Liver (tissue), 8 donors: ENCODE measurements at regions not wholly inside any gene's neighbourhood (a gene's known extent, or its start where the extent isn't known, plus 50 kb on each side); places are given as distances from the start of the nearest gene placed in this dataset.

Source experiments
- DNase-seq: peaks from one replicate; pipeline ENCODE4 v3.0.0-alpha.2; 2017; ENCODE audit warnings: low spot score
- H3K27ac ChIP-seq, 2 donors: one replicate each; pipeline ENCODE4 v1.7.0; 2013; ENCODE audit warnings: inconsistent platforms in 2 of 2, low read length in 2 of 2, control low read depth in 1 of 2, low read depth in 1 of 2, mild to moderate bottlenecking in 1 of 2
- H3K27me3 ChIP-seq, 4 donors: one replicate each; pipeline versions ENCODE4 v1.6.1 to v1.7.0; 2013; ENCODE audit warnings: low read length in 3 of 4, inconsistent platforms in 1 of 4, mild to moderate bottlenecking in 1 of 4, moderate library complexity in 1 of 4; ENCODE audit not compliant: control insufficient read depth in 4 of 4, insufficient read depth in 4 of 4
- H3K36me3 ChIP-seq, 4 donors: one replicate each; pipeline versions ENCODE4 v1.6.1 to v1.7.0; 2013; ENCODE audit warnings: low read length in 3 of 4, mild to moderate bottlenecking in 3 of 4, low read depth in 1 of 4, moderate library complexity in 1 of 4; ENCODE audit not compliant: control insufficient read depth in 4 of 4, insufficient read depth in 3 of 4
- H3K4me1 ChIP-seq, 4 donors: one replicate each; pipeline versions ENCODE4 v1.6.1 to v1.7.0; 2013; ENCODE audit warnings: low read length in 3 of 4, mild to moderate bottlenecking in 3 of 4, moderate library complexity in 1 of 4; ENCODE audit not compliant: control insufficient read depth in 4 of 4, insufficient read depth in 4 of 4
- H3K4me3 ChIP-seq, 3 donors: one replicate each; pipeline versions ENCODE4 v1.6.1 to v1.7.0; 2013; ENCODE audit warnings: low read length in 3 of 3, control low read depth in 1 of 3, low read depth in 1 of 3, mild to moderate bottlenecking in 1 of 3
- H3K9ac ChIP-seq, 2 donors: one replicate each; pipeline ENCODE4 v1.7.0; 2013; ENCODE audit warnings: low read length in 2 of 2, mild to moderate bottlenecking in 2 of 2, moderate library complexity in 2 of 2, control low read depth in 1 of 2, low read depth in 1 of 2
- H3K9me3 ChIP-seq, 4 donors: one replicate each; pipeline versions ENCODE4 v1.6.1 to v1.7.0; 2013; ENCODE audit warnings: low read length in 3 of 4; ENCODE audit not compliant: control insufficient read depth in 4 of 4
- ATF3 ChIP-seq: IDR thresholded peaks from 2 replicates; pipeline ENCODE4 v1.6.1; 2016; ENCODE audit warnings: antibody characterized with exemption
- CTCF ChIP-seq: fragments of 150-350 bp; IDR thresholded peaks from 2 replicates; pipeline ENCODE4 v1.5.1; 2017; ENCODE audit warnings: improper control_type of control experiment, low read depth, low read length; ENCODE audit not compliant: missing input control
- EGR1 ChIP-seq, 2 donors: IDR thresholded peaks; 2 replicates each; pipeline ENCODE4 v1.6.1; 2016 to 2018; ENCODE audit warnings: antibody characterized with exemption in 2 of 2, low read depth in 2 of 2
- FOXA1 ChIP-seq: IDR thresholded peaks from 2 replicates; pipeline ENCODE4 v1.6.1; 2016; ENCODE audit warnings: antibody characterized with exemption
- FOXA2 ChIP-seq: IDR thresholded peaks from 2 replicates; pipeline ENCODE4 v1.6.1; 2016; ENCODE audit warnings: antibody characterized with exemption
- GABPA ChIP-seq, 2 donors: IDR thresholded peaks in 1 of 2; conservative IDR thresholded peaks in 1 of 2; 2 replicates each; pipeline ENCODE4 v1.6.1; 2016; ENCODE audit warnings: antibody characterized with exemption in 2 of 2, mild to moderate bottlenecking in 1 of 2, moderate library complexity in 1 of 2
- HNF4A ChIP-seq, 2 donors: conservative IDR thresholded peaks; 2 replicates each; pipeline ENCODE4 v1.6.1; 2016; ENCODE audit warnings: antibody characterized with exemption in 2 of 2, mild to moderate bottlenecking in 2 of 2
- HNF4G ChIP-seq: IDR thresholded peaks from 2 replicates; pipeline ENCODE4 v1.6.1; 2016; ENCODE audit warnings: antibody characterized with exemption
- JUND ChIP-seq, 2 donors: IDR thresholded peaks; 2 replicates each; pipeline ENCODE4 v1.6.1; 2016; ENCODE audit warnings: antibody characterized with exemption in 2 of 2
- MAX ChIP-seq: IDR thresholded peaks from 2 replicates; pipeline ENCODE4 v1.6.1; 2016; ENCODE audit warnings: antibody characterized with exemption
- NR2F2 ChIP-seq: IDR thresholded peaks from 2 replicates; pipeline ENCODE4 v1.6.1; 2016; ENCODE audit warnings: antibody characterized with exemption
- RAD21 ChIP-seq, 2 donors: IDR thresholded peaks; 2 replicates each; pipeline ENCODE4 v1.6.1; 2016; ENCODE audit warnings: antibody characterized with exemption in 2 of 2, mild to moderate bottlenecking in 2 of 2
- REST ChIP-seq: IDR thresholded peaks from 2 replicates; pipeline ENCODE4 v1.6.1; 2016; ENCODE audit warnings: antibody characterized with exemption, mild to moderate bottlenecking
- RXRA ChIP-seq, 2 donors: IDR thresholded peaks; 2 replicates each; pipeline ENCODE4 v1.6.1; 2017 to 2018; ENCODE audit warnings: antibody characterized with exemption in 2 of 2, mild to moderate bottlenecking in 1 of 2
- SP1 ChIP-seq: IDR thresholded peaks from 2 replicates; pipeline ENCODE4 v1.6.1; 2018; ENCODE audit warnings: antibody characterized with exemption, mild to moderate bottlenecking
- TAF1 ChIP-seq: conservative IDR thresholded peaks from 2 replicates; pipeline ENCODE4 v1.6.1; 2016; ENCODE audit warnings: antibody characterized with exemption, mild to moderate bottlenecking
- YY1 ChIP-seq: IDR thresholded peaks from 2 replicates; pipeline ENCODE4 v1.6.1; 2016; ENCODE audit warnings: antibody characterized with exemption, mild to moderate bottlenecking
- ZBTB33 ChIP-seq: IDR thresholded peaks from 2 replicates; pipeline ENCODE4 v1.6.1; 2016; ENCODE audit warnings: antibody characterized with exemption
- WGBS: extraction: QIAGEN DNeasy Blood & Tissue Kit; methylation state at CpG from one replicate; pipeline ENCODE4 v1.1.7; 2013; 5-methylcytosine and 5-hydroxymethylcytosine counted together
- donor health status: healthy.
- donor health status: healthy.
- donor health status: healthy.
- donor health status: healthy.
- donor health status: healthy.

- TF ChIP-seq HNF4A (conservative IDR thresholded peaks at IDR 0.05) = no peak
- no peak for TF ChIP-seq HNF4G
- no peak for TF ChIP-seq YY1
- TF ChIP-seq NR2F2 = no peak
- TF ChIP-seq FOXA2 = no peak
- no peak for TF ChIP-seq MAX
Measured at GRCh38 chr11:36890841-36891240, 292.8 kb upstream of the RAG2 start (continued).

GRCh38 chr11:36890121-36890679 is 292.2 kb upstream of the RAG2 start:
- 48% methylated on average over 2 of the region's 2 CpGs for WGBS
- no peak for DNase-seq
- Histone ChIP-seq H3K4me1 (peaks cover 0 to 5% (median 3%) of the 10 kb centered on the region in 4 donors), H3K4me3 (no peak overlapping the region), H3K9ac (no peak overlapping the region), H3K27ac (no peak overlapping the region), H3K36me3 (no peaks in the 10 kb centered on the region), H3K9me3 (no peaks in the 10 kb centered on the region), H3K27me3 (no peaks in the 10 kb centered on the region)
- TF ChIP-seq CTCF (no peak), ATF3 (no peak), JUND (IDR thresholded peaks at IDR 0.05) (peak in 1 of 2 donors; percentile 13), SP1 (peak; percentile 7), NR2F2 (peak; percentile 75), TAF1 (no peak), ZBTB33 (peak; percentile 12), REST (no peak), FOXA1 (no peak), HNF4A (conservative IDR thresholded peaks at IDR 0.05) (peak; percentile 28 to 30), RXRA (IDR thresholded peaks at IDR 0.05) (peak; percentile 89 to 92), HNF4G (no peak), GABPA (IDR thresholded peaks at IDR 0.05 in 1 of 2, conservative IDR thresholded peaks at IDR 0.05 in 1 of 2) (no peak), RAD21 (IDR thresholded peaks at IDR 0.05) (no peak), YY1 (no peak), EGR1 (IDR thresholded peaks at IDR 0.05; ENCODE audit: low read depth in 2 of 2) (no peak), FOXA2 (peak; percentile 16), MAX (no peak)
